GM12891 (cell line): ENCODE measurements at regions not wholly inside any gene's neighbourhood (a gene's known extent, or its start where the extent isn't known, plus 50 kb on each side); places are given as distances from the start of the nearest gene placed in this dataset.

ENCODE experiments used
- PAX5 ChIP-seq: IDR thresholded peaks from 2 replicates; pipeline ENCODE4 v1.6.1; 2011; ENCODE audit warnings: low read length, moderate library complexity, mild to moderate bottlenecking; ENCODE audit not compliant: insufficient read depth, severe bottlenecking
- POLR2A ChIP-seq: IDR thresholded peaks from 2 replicates; pipeline ENCODE4 v1.6.1; 2011; ENCODE audit warnings: low read depth, low read length, control low read depth
- POLR2AphosphoS5 ChIP-seq: IDR thresholded peaks from 2 replicates; pipeline ENCODE4 v1.6.1; 2011; ENCODE audit warnings: low read depth, low read length, control low read depth
- POU2F2 ChIP-seq: IDR thresholded peaks from 2 replicates; pipeline ENCODE4 v1.6.1; 2011; ENCODE audit warnings: low read depth, mild to moderate bottlenecking, control low read depth, low read length, moderate library complexity
- SPI1 ChIP-seq: IDR thresholded peaks from 2 replicates; pipeline ENCODE4 v1.6.1; 2011; ENCODE audit warnings: low read depth, low read length, control low read depth
- TAF1 ChIP-seq: IDR thresholded peaks from 2 replicates; pipeline ENCODE4 v1.6.1; 2011; ENCODE audit warnings: low read depth, low read length, control low read depth

- TF ChIP-seq POLR2A (no peak), POLR2AphosphoS5 (no peak), SPI1 (no peak), TAF1 (no peak), POU2F2 (no peak), PAX5 (no peak)
These were observed 464.5 kb upstream of the FAT1 start for GRCh38 chr4:187188118-187188517.
